DMS53 treated with DMSO at 0.1 percent for 48 hours (cell line): ENCODE measurements at regions not wholly inside any gene's neighbourhood (a gene's known extent, or its start where the extent isn't known, plus 50 kb on each side); places are given as distances from the start of the nearest gene placed in this dataset.
"Not testable (repeated sequence)": the region's sequence is repeated elsewhere in the genome, so short reads cannot be mapped to it uniquely, and the experiment has no call there.

Experiments used
- DNase-seq: peaks from one replicate; lab custom pipeline; 2025; ENCODE audit not compliant: unreplicated experiment; lab: John Stamatoyannopoulos, UW

DNA sequence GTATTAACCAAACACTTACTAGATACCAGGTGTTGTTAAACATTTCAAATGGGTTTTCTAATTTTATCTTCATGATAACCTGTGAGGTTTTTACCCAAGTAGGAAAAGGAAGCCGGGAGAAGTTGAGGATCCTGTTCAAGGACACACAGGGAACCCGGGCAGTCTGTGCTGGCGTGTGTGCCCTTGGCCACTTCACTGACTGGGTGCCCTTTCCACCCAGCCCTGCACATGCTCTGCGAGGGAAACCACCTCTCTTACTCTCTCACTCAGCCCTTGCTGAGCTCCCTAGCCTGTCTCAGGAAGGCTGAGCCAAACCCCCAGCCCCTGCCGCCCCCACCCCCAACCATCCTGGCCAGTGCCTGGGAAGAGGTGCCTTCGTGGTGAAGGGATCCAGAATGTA lies 51.8 kb downstream of the TEX44 start:
- DNase-seq, result no peak

DNA sequence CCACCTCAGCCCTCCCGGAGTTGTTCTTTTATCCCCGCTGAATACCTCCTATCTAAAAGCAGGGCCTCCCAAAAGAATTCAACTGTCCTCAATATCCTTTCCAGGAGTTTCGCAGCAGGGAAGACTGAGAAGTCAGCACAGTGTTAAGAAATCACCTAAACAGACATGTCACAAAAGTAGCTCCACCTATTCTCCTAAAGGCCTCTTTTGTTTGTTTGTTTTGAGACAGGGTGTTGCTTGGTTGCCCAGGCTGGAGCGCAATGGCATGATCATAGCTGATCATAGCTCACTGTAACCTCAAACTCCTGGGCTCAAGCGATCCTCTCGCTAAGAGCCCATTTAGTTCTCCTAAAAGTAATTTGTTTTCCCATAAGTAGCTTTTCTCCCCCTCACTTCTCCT lies 53.8 kb downstream of the TEX44 start:
- no peak for DNase-seq

DNA sequence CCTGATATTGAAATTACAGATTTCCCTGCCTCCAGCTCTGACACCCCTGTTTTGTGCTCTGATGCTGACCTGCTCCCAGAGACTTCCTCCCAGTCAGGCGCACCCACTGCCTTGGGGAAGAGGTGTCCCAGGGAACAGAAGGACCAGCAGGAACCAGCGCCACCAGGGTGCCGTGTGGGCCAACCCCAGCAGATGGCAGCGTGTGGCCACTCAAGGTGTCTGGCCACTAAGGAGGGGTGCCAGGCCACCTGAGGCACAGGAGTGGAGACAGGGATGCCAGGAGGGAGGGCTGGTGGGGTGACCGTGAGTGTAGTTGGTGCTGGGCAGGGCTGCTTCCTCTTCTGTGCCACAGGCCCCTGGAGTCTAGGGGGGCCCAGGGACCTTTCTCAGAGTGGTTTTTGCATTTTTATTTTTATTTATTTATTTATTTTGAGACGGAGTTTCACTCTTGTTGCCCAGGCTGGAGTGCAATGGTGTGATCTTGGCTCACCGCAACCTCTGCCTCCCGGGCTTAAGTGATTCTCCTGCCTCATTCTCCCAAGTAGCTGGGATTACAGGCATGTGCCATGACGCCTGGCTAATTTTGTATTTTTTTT lies 56.0 kb downstream of the TEX44 start:
- DNase-seq, result peak; percentile 8

DNA sequence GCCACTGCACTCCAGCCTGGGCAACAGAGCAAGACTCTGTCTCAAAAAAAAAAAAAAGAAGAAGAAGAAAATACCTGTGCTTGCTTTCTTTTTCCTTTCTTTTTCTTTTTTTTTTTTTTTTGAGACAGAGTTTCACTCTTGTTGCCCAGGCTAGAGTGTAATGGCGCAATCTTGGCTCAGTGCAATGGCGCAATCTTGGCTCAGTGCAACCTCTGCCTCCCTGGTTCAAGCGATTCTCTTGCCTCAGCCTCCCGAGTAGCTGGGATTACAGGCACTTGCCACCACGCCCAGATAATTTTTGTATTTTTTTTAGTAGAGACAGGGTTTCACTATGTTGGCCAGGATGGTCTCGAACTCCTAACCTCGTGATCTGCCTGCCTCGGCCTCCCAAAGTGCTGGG lies 56.8 kb upstream of the PTMA start:
- not testable (repeated sequence) for DNase-seq

DNA sequence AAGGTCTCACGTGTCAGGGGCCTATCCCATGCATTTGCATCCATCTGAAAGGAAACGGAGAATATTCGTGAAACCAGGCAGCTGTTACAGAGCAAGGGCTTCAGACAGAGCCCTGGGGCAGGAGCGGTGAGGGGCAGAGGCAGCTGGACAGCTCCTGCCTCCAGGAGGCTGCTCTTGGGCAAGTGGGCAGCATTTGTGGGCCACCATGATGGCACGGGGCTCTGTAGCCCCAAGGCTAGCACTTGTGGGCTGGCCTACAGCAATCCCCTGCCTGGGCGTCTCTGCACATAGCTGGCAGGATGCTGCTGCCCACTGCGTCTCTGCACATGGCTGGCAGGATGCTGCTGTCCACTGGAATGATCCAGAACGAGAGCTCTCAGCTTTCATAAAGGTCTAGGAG lies 52.8 kb upstream of the PTMA start:
- no peak for DNase-seq

DNA sequence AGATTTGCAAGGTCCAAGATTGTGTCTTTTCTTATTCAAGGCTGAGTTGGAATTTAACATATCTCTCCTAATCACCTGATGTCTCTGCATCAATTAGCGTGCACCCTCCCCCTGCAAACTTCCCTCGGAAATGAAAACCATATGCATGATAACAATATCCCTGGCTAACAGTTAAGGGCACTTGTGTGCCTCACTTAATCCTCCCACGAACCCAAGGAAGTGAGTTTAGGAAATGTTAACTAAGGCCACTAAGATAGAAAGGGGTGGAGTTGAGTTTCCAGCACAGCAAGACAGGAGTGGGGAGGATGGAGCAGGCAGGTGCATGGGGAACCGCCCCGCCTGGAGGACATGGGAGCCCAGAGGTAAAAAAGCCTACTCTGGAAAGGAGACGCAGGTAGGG lies 52.4 kb upstream of the PTMA start:
- DNase-seq, result no peak
